HepG2 (cell line): ENCODE measurements at regions not wholly inside any gene's neighbourhood (a gene's known extent, or its start where the extent isn't known, plus 50 kb on each side); places are given as distances from the start of the nearest gene placed in this dataset.

Source experiments
- ATAC-seq: fragments of 200-7000 bp; cut with Tn5 transposase; 3 replicates; pipeline ENCODE4 v1.9.1; 2020; ENCODE audit warnings: mild to moderate bottlenecking, moderate library complexity
- BruUV-seq: library from RNA; stranded (reverse); fragments of 400-500 nt; replicated peaks from 2 replicates; lab custom pipeline; 2021; lab: Mats Ljungman, UMichigan
- CTCF ChIA-PET: fragments of 300-600 bp; formaldehyde crosslinking; extraction: SDS; loops from one replicate; lab custom pipeline; 2021; ENCODE audit warnings: low total read pairs, inconsistent platforms, low intra/inter-chr PET ratio; lab: Yijun Ruan, JAX
- POLR2A ChIA-PET: fragments of 350-600 bp; sonication (Branson Sonifier 250); formaldehyde crosslinking; loops from one replicate; lab custom pipeline; 2020; ENCODE audit warnings: antibody characterized with exemption, inconsistent platforms; lab: Yijun Ruan, JAX
- DNase-seq: peaks from one replicate; pipeline ENCODE4 v3.0.0-alpha.2; 2015; ENCODE audit warnings: low spot score
- FAIRE-seq: peaks from 3 replicates; lab custom pipeline; 2011; peaks lifted over from hg19 to GRCh38; lab: Jason Lieb, UNC
- H2AFZ ChIP-seq: one replicate; pipeline ENCODE4 v1.6.1; 2011; ENCODE audit warnings: low read length, inconsistent platforms
- H3K27ac ChIP-seq: fragments of 300-600 bp; 3 replicates; pipeline ENCODE4 v1.8.0; 2011; ENCODE audit warnings: mixed run types, mild to moderate bottlenecking, mixed read lengths, low read length, inconsistent platforms; ENCODE audit not compliant: insufficient read depth; ENCODE audit errors: extremely low read length
- H3K27me3 ChIP-seq, 2 experiments: fragments of 200-600 bp in 1 of 2; 2 replicates in 1 of 2; 3 replicates in 1 of 2; pipeline versions ENCODE4 v1.6.0 to v1.8.0; 2011; ENCODE audit warnings: low read length in 2 of 2, mild to moderate bottlenecking in 2 of 2, moderate library complexity in 2 of 2, inconsistent platforms in 1 of 2; ENCODE audit not compliant: insufficient read depth in 2 of 2, control insufficient read depth in 1 of 2
- H3K36me3 ChIP-seq, 2 experiments: fragments of 200-600 bp in 1 of 2; replicated peaks in 1 of 2; 2 replicates in 1 of 2; 3 replicates in 1 of 2; pipeline versions ENCODE4 v1.5.1 to v1.8.0; 2011; ENCODE audit warnings: low read length in 2 of 2, inconsistent platforms in 1 of 2; ENCODE audit not compliant: insufficient read depth in 2 of 2, control insufficient read depth in 1 of 2
- H3K4me1 ChIP-seq: 2 replicates; pipeline ENCODE4 v1.5.1; 2012; ENCODE audit warnings: low read length, inconsistent platforms; ENCODE audit not compliant: insufficient read depth
- H3K4me2 ChIP-seq: 2 replicates; pipeline ENCODE4 v1.6.0; 2011; ENCODE audit warnings: low read depth, low read length, inconsistent platforms
- H3K4me3 ChIP-seq, 3 experiments: fragments of 200-600 bp in 1 of 3; sonication (generic), shearing (Covaris generic) in 1 of 3; replicated peaks in 1 of 3; 2 replicates each; pipeline ENCODE4 v1.5.1; 2011 to 2016; ENCODE audit warnings: low read length in 3 of 3, inconsistent platforms in 2 of 3, low read depth in 2 of 3, mild to moderate bottlenecking in 2 of 3, control low read depth in 1 of 3, mixed read lengths in 1 of 3; ENCODE audit not compliant: insufficient read depth in 1 of 3
- H3K79me2 ChIP-seq: one replicate; pipeline ENCODE4 v1.6.1; 2011; ENCODE audit warnings: low read length, inconsistent platforms; ENCODE audit not compliant: insufficient read depth
- H3K9ac ChIP-seq: 2 replicates; pipeline ENCODE4 v1.6.0; 2011; ENCODE audit warnings: mild to moderate bottlenecking, low read depth, low read length, inconsistent platforms; ENCODE audit not compliant: insufficient read depth
- H3K9me3 ChIP-seq: 2 replicates; pipeline ENCODE4 v1.5.1; 2012; ENCODE audit warnings: mild to moderate bottlenecking, low read length
- H4K20me1 ChIP-seq: 2 replicates; pipeline ENCODE4 v1.6.0; 2011; ENCODE audit warnings: inconsistent platforms, mild to moderate bottlenecking, low read length, moderate library complexity; ENCODE audit not compliant: insufficient read depth
- DRAP1 ChIP-seq: IDR thresholded peaks from 2 replicates; pipeline ENCODE4 v1.6.1; 2016; ENCODE audit warnings: missing genetic modification reagents, missing compliant biosample characterization
- FOXC1 ChIP-seq: sonication (generic); formaldehyde crosslinking; IDR thresholded peaks from 2 replicates; pipeline ENCODE4 v1.8.0; 2022; ENCODE audit warnings: mild to moderate bottlenecking, missing genetic modification reagents, borderline replicate concordance
- IRF2 ChIP-seq: IDR thresholded peaks from 2 replicates; pipeline ENCODE4 v1.6.1; 2018; ENCODE audit warnings: missing genetic modification reagents, missing compliant biosample characterization
- KLF15 ChIP-seq: sonication (generic); formaldehyde crosslinking; IDR thresholded peaks from 2 replicates; pipeline ENCODE4 v1.8.1; 2023; ENCODE audit warnings: borderline replicate concordance, mild to moderate bottlenecking, inconsistent platforms, missing genetic modification reagents, mixed read lengths
- KLF16 ChIP-seq, 2 experiments: sonication (generic) in 1 of 2; formaldehyde crosslinking in 1 of 2; IDR thresholded peaks; 2 replicates each; pipeline versions ENCODE4 v1.6.1 to v1.8.0; 2016 to 2023; ENCODE audit warnings: missing genetic modification reagents in 2 of 2, missing compliant biosample characterization in 1 of 2
- MNT ChIP-seq: fragments of 450-650 bp; IDR thresholded peaks from 2 replicates; pipeline ENCODE4 v1.6.1; 2016
- SAP130 ChIP-seq: IDR thresholded peaks from 2 replicates; pipeline ENCODE4 v1.6.1; 2016; ENCODE audit warnings: low read depth
- TCF7 ChIP-seq: sonication (generic); IDR thresholded peaks from 2 replicates; pipeline ENCODE4 v1.6.1; 2016; ENCODE audit warnings: antibody characterized with exemption, low read depth
- ZNF460 ChIP-seq: sonication (generic); formaldehyde crosslinking; IDR thresholded peaks from 2 replicates; pipeline ENCODE4 v1.5.1; 2020; ENCODE audit warnings: missing genetic modification reagents, mild to moderate bottlenecking, borderline replicate concordance
- WGBS: methylation state at CpG from one replicate; pipeline ENCODE4 v1.1.6; 2017; ENCODE audit warnings: low lambda C conversion rate; 5-methylcytosine and 5-hydroxymethylcytosine counted together
- in situ Hi-C: cut with HindIII; loops from 2 replicates; pipeline ENCODE4 v1.10.0; 2017; ENCODE audit warnings: low pct_unique_long_range_greater_than_20kb; ENCODE audit not compliant: extremely low pct_ligation_motif_present
- intact Hi-C: fragments of 100-400 bp; cut with micrococcal nuclease; formaldehyde crosslinking; loops from one replicate; pipeline ENCODE4 v1.10.0; 2022; ENCODE audit not compliant: unreplicated experiment

GRCh38 chr2:107711941-107712340 lies 114.8 kb upstream of the RGPD4 start:
- Histone ChIP-seq H3K27me3 (no peaks in the 10 kb centered on the region), H3K36me3 (no peaks in the 10 kb centered on the region), H4K20me1 (no peaks in the 10 kb centered on the region), H3K4me3 (no peak overlapping the region), H2AFZ (peak overlapping the region; percentile 22), H3K4me1 (no peaks in the 10 kb centered on the region), H3K9ac (no peak overlapping the region), H3K9me3 (no peaks in the 10 kb centered on the region), H3K27ac (no peak overlapping the region), H3K4me2 (peak overlapping the region; percentile 18; the same call in 1 of the 2 replicates), H3K79me2 (no peaks in the 10 kb centered on the region)
- ATAC-seq = peak; percentile 48; the same call in 1 of the 3 replicates
- WGBS = 3% methylated on average over 3 of the region's 3 CpGs
- ChIA-PET POLR2A (no interaction called here), CTCF (no interaction called here)
- no TSS peak for BruUV-seq
- in situ Hi-C loops = no loop called here
- DNase-seq = no peak
- FAIRE-seq = no peak
- peak; percentile 69 for TF ChIP-seq MNT
- TF ChIP-seq SAP130 (CRISPR knock-in tag) = no peak
- intact Hi-C loops = no loop called here

- ATAC-seq (peak; percentile 72), DNase-seq (no peak)
- no peak overlapping the region for H3K4me3 ChIP-seq
- POLR2A ChIA-PET = no interaction called here
- in situ Hi-C loops = no loop called here
- TF ChIP-seq KLF16 (CRISPR knock-in tag; IDR thresholded peaks at IDR 0.05) (no peak), TCF7 (no peak), DRAP1 (CRISPR knock-in tag) (no peak), KLF15 (CRISPR knock-in tag) (no peak), FOXC1 (CRISPR knock-in tag) (no peak), IRF2 (CRISPR knock-in tag) (peak; percentile 77), ZNF460 (CRISPR knock-in tag) (peak; percentile 38; the same call in 1 of the 2 replicates)
- TF ChIP-seq, all 625 proteins: peak for 2
- WGBS = 6% methylated on average over 6 of the region's 6 CpGs
- Histone ChIP-seq H3K9ac (no peak overlapping the region), H3K79me2 (no peaks in the 10 kb centered on the region), H3K4me2 (peak overlapping the region; percentile 73), H3K36me3 (no peaks in the 10 kb centered on the region), H3K4me1 (no peaks in the 10 kb centered on the region), H3K27me3 (no peaks in the 10 kb centered on the region), H3K27ac (no peak overlapping the region), H3K9me3 (no peaks in the 10 kb centered on the region), H4K20me1 (no peaks in the 10 kb centered on the region), H2AFZ (peak overlapping the region; percentile 70)
- intact Hi-C loops = no loop called here
- FAIRE-seq = no peak
- BruUV-seq = no TSS peak
- CTCF ChIA-PET = no interaction called here
Observed at GRCh38 chr2:107712857-107713256, 113.8 kb upstream of the RGPD4 start.
